WTC11 (cell line): ENCODE measurements at regions not wholly inside any gene's neighbourhood (a gene's known extent, or its start where the extent isn't known, plus 50 kb on each side); places are given as distances from the start of the nearest gene placed in this dataset.

Source experiments
- ATAC-seq: fragments of 200-7000 bp; cut with Tn5 transposase; 2 replicates; pipeline ENCODE4 v1.10.0; 2021; ENCODE audit warnings: mild to moderate bottlenecking, moderate library complexity
- CTCF ChIA-PET: fragments of 300-600 bp; sonication (Branson Sonifier 250); formaldehyde crosslinking; loops from one replicate; lab custom pipeline; 2021; ENCODE audit warnings: antibody characterized with exemption; lab: Charles Lee
- POLR2A ChIA-PET: fragments of 350-600 bp; sonication (Branson Sonifier 250); formaldehyde crosslinking; loops from one replicate; lab custom pipeline; 2021; ENCODE audit warnings: antibody characterized with exemption; lab: Charles Lee
- DNase-seq: peaks from one replicate; pipeline ENCODE4 v3.0.0; 2021; ENCODE audit warnings: low spot score
- H3K27ac Mint-ChIP-seq: 2 replicates; pipeline ENCODE4 v1.8.0; 2021; ENCODE audit warnings: mixed read lengths
- H3K27me3 Mint-ChIP-seq: 2 replicates; pipeline ENCODE4 v1.8.0; 2021; ENCODE audit warnings: low read depth, mild to moderate bottlenecking, moderate library complexity, mixed read lengths
- H3K36me3 Mint-ChIP-seq: 2 replicates; pipeline ENCODE4 v1.8.0; 2021; ENCODE audit warnings: mixed read lengths
- H3K4me1 Mint-ChIP-seq: 2 replicates; pipeline ENCODE4 v1.8.0; 2022; ENCODE audit warnings: mixed read lengths
- H3K4me3 Mint-ChIP-seq: 2 replicates; pipeline ENCODE4 v1.8.0; 2021; ENCODE audit warnings: mild to moderate bottlenecking, moderate library complexity, mixed read lengths
- H3K9me3 Mint-ChIP-seq: 2 replicates; pipeline ENCODE4 v1.8.0; 2021; ENCODE audit warnings: mixed read lengths
- ATF2 ChIP-seq: sonication (generic); formaldehyde crosslinking; IDR thresholded peaks from 2 replicates; pipeline ENCODE4 v1.8.1; 2022; ENCODE audit warnings: low read depth, missing genetic modification reagents, borderline replicate concordance
- E2F4 ChIP-seq: sonication (generic); formaldehyde crosslinking; IDR thresholded peaks from 2 replicates; pipeline ENCODE4 v1.8.1; 2022; ENCODE audit warnings: low read depth, mild to moderate bottlenecking, moderate library complexity, missing genetic modification reagents, borderline replicate concordance
- ESRRA ChIP-seq: sonication (generic); formaldehyde crosslinking; IDR thresholded peaks from 2 replicates; pipeline ENCODE4 v1.8.1; 2022; ENCODE audit warnings: mild to moderate bottlenecking, missing genetic modification reagents, borderline replicate concordance
- HMGA2 ChIP-seq: fragments of 250-450 bp; sonication (Bioruptor Pico); IDR thresholded peaks from 2 replicates; pipeline ENCODE4 v1.4.0; 2021; ENCODE audit warnings: mild to moderate bottlenecking, moderate library complexity
- HMGXB4 ChIP-seq: sonication (generic); formaldehyde crosslinking; IDR thresholded peaks from 2 replicates; pipeline ENCODE4 v1.8.1; 2023; ENCODE audit warnings: mild to moderate bottlenecking, moderate library complexity, missing genetic modification reagents
- NFYB ChIP-seq: sonication (generic); formaldehyde crosslinking; conservative IDR thresholded peaks from 2 replicates; pipeline ENCODE4 v1.8.0; 2022; ENCODE audit warnings: low read depth, missing genetic modification reagents
- PREB ChIP-seq: sonication (generic); formaldehyde crosslinking; IDR thresholded peaks from 2 replicates; pipeline ENCODE4 v1.8.1; 2022; ENCODE audit warnings: mild to moderate bottlenecking, missing genetic modification reagents, moderate library complexity, borderline replicate concordance
- PRRX2 ChIP-seq: fragments of 250-450 bp; sonication (Bioruptor Pico); IDR thresholded peaks from 2 replicates; pipeline ENCODE4 v1.8.0; 2021; ENCODE audit warnings: mild to moderate bottlenecking
- RORB ChIP-seq: fragments of 250-450 bp; sonication (Bioruptor Pico); IDR thresholded peaks from 2 replicates; pipeline ENCODE4 v1.9.0; 2021; ENCODE audit warnings: mild to moderate bottlenecking
- SMAD3 ChIP-seq: sonication (generic); formaldehyde crosslinking; IDR thresholded peaks from 2 replicates; pipeline ENCODE4 v1.8.0; 2022; ENCODE audit warnings: missing genetic modification reagents, mild to moderate bottlenecking, borderline replicate concordance
- STAT6 ChIP-seq: sonication (generic); formaldehyde crosslinking; conservative IDR thresholded peaks from 2 replicates; pipeline ENCODE4 v1.8.1; 2023; ENCODE audit warnings: mild to moderate bottlenecking, low read depth, missing genetic modification reagents, moderate library complexity
- TEAD4 ChIP-seq: sonication (generic); formaldehyde crosslinking; IDR thresholded peaks from 2 replicates; pipeline ENCODE4 v1.8.0; 2022; ENCODE audit warnings: mild to moderate bottlenecking, missing genetic modification reagents
- TP53 ChIP-seq: sonication (generic); formaldehyde crosslinking; IDR thresholded peaks from 2 replicates; pipeline ENCODE4 v1.8.1; 2023; ENCODE audit warnings: mild to moderate bottlenecking, missing genetic modification reagents
- USF2 ChIP-seq: sonication (generic); formaldehyde crosslinking; IDR thresholded peaks from 2 replicates; pipeline ENCODE4 v1.8.1; 2023; ENCODE audit warnings: mild to moderate bottlenecking, missing genetic modification reagents, moderate library complexity
- ZNF138 ChIP-seq: sonication (generic); formaldehyde crosslinking; conservative IDR thresholded peaks from 2 replicates; pipeline ENCODE4 v1.8.1; 2022; ENCODE audit warnings: mild to moderate bottlenecking, moderate library complexity, missing genetic modification reagents
- ZNF219 ChIP-seq: sonication (generic); formaldehyde crosslinking; IDR thresholded peaks from 2 replicates; pipeline ENCODE4 v1.8.0; 2023; ENCODE audit warnings: missing genetic modification reagents, mild to moderate bottlenecking, borderline replicate concordance
- ZNF281 ChIP-seq: sonication (generic); formaldehyde crosslinking; IDR thresholded peaks from 2 replicates; pipeline ENCODE4 v1.8.0; 2023; ENCODE audit warnings: mild to moderate bottlenecking, missing genetic modification reagents
- ZNF317 ChIP-seq: sonication (generic); formaldehyde crosslinking; IDR thresholded peaks from 2 replicates; pipeline ENCODE4 v1.8.1; 2023; ENCODE audit warnings: low read depth, mild to moderate bottlenecking, moderate library complexity, missing genetic modification reagents, borderline replicate concordance
- ZNF416 ChIP-seq: fragments of 250-450 bp; sonication (Bioruptor Pico); IDR thresholded peaks from 2 replicates; pipeline ENCODE4 v1.9.0; 2021; ENCODE audit warnings: mild to moderate bottlenecking, inconsistent platforms
- ZNF671 ChIP-seq: fragments of 250-450 bp; sonication (Bioruptor Pico); IDR thresholded peaks from 2 replicates; pipeline ENCODE4 v1.8.0; 2021; ENCODE audit warnings: mild to moderate bottlenecking

GRCh38 chr16:54879681-54880080 lies 51.0 kb upstream of the IRX5 start:
- H3K27me3 Mint-ChIP-seq, result no peaks in the 10 kb centered on the region
- no peak overlapping the region for H3K27ac Mint-ChIP-seq
- H3K36me3 Mint-ChIP-seq, result 0 out of 2 replicates have a peak, but pooled peaks cover 3% of the 10 kb centered on the region
- ATAC-seq (no peak), DNase-seq (no peak)
- peaks cover 10% of the 10 kb centered on the region for H3K4me1 Mint-ChIP-seq
- no peak for TF ChIP-seq ZNF281 (CRISPR knock-in tag)
- TF ChIP-seq NFYB (CRISPR knock-in tag), result no peak
- no peak for TF ChIP-seq SMAD3 (CRISPR knock-in tag)
- TF ChIP-seq ATF2 (CRISPR knock-in tag), result no peak
- TF ChIP-seq RORB (CRISPR knock-in tag), result no peak
- TF ChIP-seq ZNF317 (CRISPR knock-in tag), result no peak
- no peak for TF ChIP-seq ZNF671 (CRISPR knock-in tag)
- no peak for TF ChIP-seq HMGA2
- TF ChIP-seq, all 79 proteins: peak for 0
- POLR2A ChIA-PET, result no interaction called here
- Mint-ChIP-seq H3K9me3 (peaks cover 15% of the 10 kb centered on the region), H3K4me3 (no peak overlapping the region)
- CTCF ChIA-PET, result no interaction called here

GRCh38 chr16:54878301-54878700 lies 52.4 kb upstream of the IRX5 start:
- ChIA-PET CTCF (no interaction called here), POLR2A (no interaction called here)
- no peak overlapping the region for H3K27ac Mint-ChIP-seq
- H3K27me3 Mint-ChIP-seq, result no peaks in the 10 kb centered on the region
- peaks cover 6% of the 10 kb centered on the region; the same call in 1 of the 2 replicates for H3K9me3 Mint-ChIP-seq
- H3K4me1 Mint-ChIP-seq, result peaks cover 17% of the 10 kb centered on the region
- ATAC-seq, result no peak
- H3K4me3 Mint-ChIP-seq, result no peak overlapping the region
- H3K36me3 Mint-ChIP-seq, result no peaks in the 10 kb centered on the region
- no peak for DNase-seq
- TF ChIP-seq PRRX2, result no peak
- TF ChIP-seq NFYB (CRISPR knock-in tag), result no peak
- TF ChIP-seq ZNF219, result no peak
- no peak for TF ChIP-seq TEAD4 (CRISPR knock-in tag)
- TF ChIP-seq ZNF138 (CRISPR knock-in tag), result no peak
- no peak for TF ChIP-seq RORB (CRISPR knock-in tag)
- TF ChIP-seq E2F4, result no peak
- no peak for TF ChIP-seq TP53
- TF ChIP-seq ZNF416, result no peak
- TF ChIP-seq HMGXB4 (CRISPR knock-in tag), result no peak
- no peak for TF ChIP-seq STAT6 (CRISPR knock-in tag)
- no peak for TF ChIP-seq HMGA2
- no peak for TF ChIP-seq ESRRA (CRISPR knock-in tag)
- no peak for TF ChIP-seq ATF2 (CRISPR knock-in tag)
- no peak for TF ChIP-seq PREB (CRISPR knock-in tag)
- no peak for TF ChIP-seq USF2 (CRISPR knock-in tag)
